ENCODE measurements at regions not wholly inside any gene's neighbourhood (a gene's known extent, or its start where the extent isn't known, plus 50 kb on each side); places are given as distances from the start of the nearest gene placed in this dataset.
"Not testable (repeated sequence)": the region's sequence is repeated elsewhere in the genome, so short reads cannot be mapped to it uniquely, and the experiment has no call there.

DNA sequence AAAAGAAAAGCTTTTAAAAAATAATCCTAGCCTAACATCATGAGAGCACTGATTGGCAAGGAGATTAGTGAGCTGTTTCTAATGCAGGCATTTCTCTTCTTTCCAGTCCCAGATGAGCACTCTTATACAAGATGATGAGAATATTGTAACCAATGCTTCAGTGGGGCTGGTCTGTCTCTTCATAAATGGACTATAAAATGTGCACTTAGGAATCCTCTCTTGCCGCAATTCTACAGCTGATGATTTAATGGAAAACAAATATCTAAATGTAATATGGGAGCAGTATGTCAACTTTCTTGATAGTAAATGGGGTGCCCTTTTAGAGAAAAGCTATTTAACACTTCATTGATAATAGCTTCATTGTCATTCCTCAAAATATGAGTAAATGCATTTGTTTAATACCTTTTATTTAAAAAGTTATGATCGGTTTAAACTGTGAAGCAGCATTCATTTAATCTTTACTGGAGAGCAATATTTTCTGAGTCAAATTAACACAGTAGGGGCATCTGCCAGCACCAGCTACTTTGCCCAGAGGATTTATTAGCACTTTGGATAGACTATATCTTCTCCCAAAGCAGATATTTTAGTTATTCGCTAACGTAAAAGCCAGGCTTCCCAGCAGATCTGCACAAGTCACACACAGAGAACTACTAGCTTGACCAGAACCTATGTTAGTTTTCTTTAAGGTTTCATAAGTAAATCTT lies 985.9 kb downstream of the DIPK2A start:
- ATAC-seq (no peak), DNase-seq (no peak)
- Histone ChIP-seq H3K27ac (no peak overlapping the region), H3K4me3 (no peak overlapping the region), H3K27me3 (no peaks in the 10 kb centered on the region), H3K36me3 (no peaks in the 10 kb centered on the region), H3K4me1 (no peaks in the 10 kb centered on the region), H3K9me3 (no peaks in the 10 kb centered on the region)
- intact Hi-C loops (cut with DNase I): no loop called here
- TF ChIP-seq, protein P1, sequence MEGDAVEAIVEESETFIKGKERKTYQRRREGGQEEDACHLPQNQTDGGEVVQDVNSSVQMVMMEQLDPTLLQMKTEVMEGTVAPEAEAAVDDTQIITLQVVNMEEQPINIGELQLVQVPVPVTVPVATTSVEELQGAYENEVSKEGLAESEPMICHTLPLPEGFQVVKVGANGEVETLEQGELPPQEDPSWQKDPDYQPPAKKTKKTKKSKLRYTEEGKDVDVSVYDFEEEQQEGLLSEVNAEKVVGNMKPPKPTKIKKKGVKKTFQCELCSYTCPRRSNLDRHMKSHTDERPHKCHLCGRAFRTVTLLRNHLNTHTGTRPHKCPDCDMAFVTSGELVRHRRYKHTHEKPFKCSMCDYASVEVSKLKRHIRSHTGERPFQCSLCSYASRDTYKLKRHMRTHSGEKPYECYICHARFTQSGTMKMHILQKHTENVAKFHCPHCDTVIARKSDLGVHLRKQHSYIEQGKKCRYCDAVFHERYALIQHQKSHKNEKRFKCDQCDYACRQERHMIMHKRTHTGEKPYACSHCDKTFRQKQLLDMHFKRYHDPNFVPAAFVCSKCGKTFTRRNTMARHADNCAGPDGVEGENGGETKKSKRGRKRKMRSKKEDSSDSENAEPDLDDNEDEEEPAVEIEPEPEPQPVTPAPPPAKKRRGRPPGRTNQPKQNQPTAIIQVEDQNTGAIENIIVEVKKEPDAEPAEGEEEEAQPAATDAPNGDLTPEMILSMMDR (IDR thresholded peaks at IDR 0.05): no peak

DNA sequence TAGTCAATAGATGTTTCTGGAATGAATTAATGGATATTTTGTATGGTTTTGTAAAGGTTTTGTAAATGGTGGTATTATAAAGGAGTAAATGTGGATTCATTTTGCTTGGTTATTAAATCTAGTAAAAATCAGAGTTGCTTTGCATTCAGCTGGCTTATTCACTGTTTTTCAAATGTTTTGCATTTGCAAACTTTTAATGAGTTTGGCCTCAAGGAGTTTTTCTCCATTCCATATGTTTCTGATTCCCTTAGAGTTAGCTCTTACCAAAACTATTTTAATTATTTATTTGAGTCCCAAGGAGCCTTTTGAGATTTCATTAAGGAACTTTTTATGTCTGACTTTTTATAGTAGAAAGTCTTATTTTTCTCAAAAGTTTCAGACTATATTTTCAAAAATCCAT lies 992.2 kb downstream of the DIPK2A start:
- H3K36me3 ChIP-seq: no peaks in the 10 kb centered on the region
- DNase-seq (no peak), ATAC-seq (no peak)
- no peaks in the 10 kb centered on the region for H3K9me3 ChIP-seq
- no peak overlapping the region for H3K27ac ChIP-seq
- H3K27me3 ChIP-seq: no peaks in the 10 kb centered on the region
- no peak overlapping the region for H3K4me3 ChIP-seq
- TF ChIP-seq, protein P1 (IDR thresholded peaks at IDR 0.05): no peak
- no peaks in the 10 kb centered on the region for H3K4me1 ChIP-seq
- intact Hi-C loops (cut with DNase I): no loop called here

DNA sequence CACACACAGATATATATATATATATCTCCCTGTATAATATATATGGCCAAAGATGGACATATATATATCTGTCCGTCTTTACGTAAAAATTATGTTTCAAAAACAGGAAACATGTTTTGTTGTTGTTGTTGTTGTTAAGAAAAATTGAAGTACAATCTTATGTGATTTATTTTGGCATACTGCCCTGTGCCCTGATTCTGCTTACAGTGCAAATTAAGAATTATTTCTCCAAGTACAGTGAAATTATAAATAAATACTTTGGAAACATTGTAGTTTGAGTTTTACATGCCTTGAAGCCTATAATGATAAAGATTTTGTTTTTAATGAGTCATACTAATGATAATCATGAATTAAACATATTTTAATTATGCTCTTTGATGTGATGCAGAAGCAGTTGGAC lies 994.9 kb downstream of the DIPK2A start:
- no peak overlapping the region for H3K27ac ChIP-seq
- intact Hi-C loops (cut with DNase I): no loop called here
- H3K4me3 ChIP-seq: no peak overlapping the region
- no peaks in the 10 kb centered on the region for H3K4me1 ChIP-seq
- no peaks in the 10 kb centered on the region for H3K27me3 ChIP-seq
- TF ChIP-seq, protein P1 (IDR thresholded peaks at IDR 0.05): no peak
- no peak for ATAC-seq
- H3K9me3 ChIP-seq: no peaks in the 10 kb centered on the region
- no peaks in the 10 kb centered on the region for H3K36me3 ChIP-seq
- no peak for DNase-seq

DNA sequence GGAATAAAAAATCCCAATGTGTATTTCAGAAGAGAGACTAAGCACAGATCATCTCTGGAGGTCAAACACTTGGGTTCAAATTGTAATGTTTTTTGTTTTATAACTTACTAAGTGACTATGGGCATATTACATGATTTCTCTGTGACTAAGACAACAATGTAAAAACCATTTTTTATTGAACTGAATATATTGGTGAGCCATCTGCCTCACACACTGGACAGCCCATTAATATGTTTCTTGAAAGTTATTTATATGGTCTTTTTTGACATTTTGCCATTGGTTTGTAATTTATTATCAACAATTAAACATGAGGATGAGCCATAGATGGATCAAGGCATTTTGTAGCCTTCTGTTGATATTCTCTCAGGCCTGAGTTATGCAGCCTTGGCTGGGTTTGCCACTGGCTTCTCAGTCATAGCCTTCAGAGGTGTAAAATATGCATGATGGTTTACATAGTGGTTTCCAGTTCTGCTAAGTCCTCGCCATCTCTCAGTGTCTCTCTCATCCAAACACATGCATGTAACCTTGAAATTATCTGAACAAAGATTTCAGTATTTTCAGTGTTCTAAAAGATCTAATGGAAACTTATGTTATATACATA lies 997.2 kb downstream of the DIPK2A start:
- no peak for DNase-seq
- intact Hi-C loops (cut with DNase I): no loop called here
- Histone ChIP-seq H3K27ac (no peak overlapping the region), H3K9me3 (peaks cover 0 to 3% of the 10 kb centered on the region in 2 donors), H3K4me1 (no peaks in the 10 kb centered on the region), H3K4me3 (no peak overlapping the region), H3K27me3 (no peaks in the 10 kb centered on the region), H3K36me3 (no peaks in the 10 kb centered on the region)
- ATAC-seq: no peak
- TF ChIP-seq, protein P1 (IDR thresholded peaks at IDR 0.05): no peak

DNA sequence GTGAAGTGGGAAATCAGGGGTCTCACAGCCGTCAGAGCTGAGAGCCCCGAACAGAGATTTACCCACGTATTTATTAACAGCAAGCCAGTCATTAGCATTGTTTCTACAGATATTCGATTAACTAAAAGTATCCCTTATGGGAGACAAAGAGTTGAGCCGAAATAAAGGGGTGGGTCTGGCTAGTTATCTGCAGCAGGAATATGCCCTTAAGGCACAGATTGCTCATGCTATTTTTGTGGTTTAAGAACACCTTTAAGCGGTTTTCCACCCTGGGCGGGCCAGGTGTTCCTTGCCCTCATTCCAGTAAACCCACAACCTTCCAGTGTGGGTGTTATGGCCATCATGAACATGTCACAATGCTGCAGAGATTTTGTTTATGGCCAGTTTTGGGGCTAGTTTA lies 1012.9 kb downstream of the DIPK2A start:
- ATAC-seq; H3K4me3 ChIP-seq; H3K36me3 ChIP-seq; H3K4me1 ChIP-seq; H3K27me3 ChIP-seq; DNase-seq; intact Hi-C loops (cut with DNase I); H3K27ac ChIP-seq: not testable (repeated sequence)
- H3K9me3 ChIP-seq: peaks cover 0 to 16% of the 10 kb centered on the region in 2 donors

Measured in left lung (tissue), 4 donors.